SKM-1 (cell line): ENCODE measurements at regions not wholly inside any gene's neighbourhood (a gene's known extent, or its start where the extent isn't known, plus 50 kb on each side); places are given as distances from the start of the nearest gene placed in this dataset.

Experiments used
- DNase-seq: peaks from one replicate; lab custom pipeline; 2025; ENCODE audit not compliant: unreplicated experiment; lab: John Stamatoyannopoulos, UW

DNA sequence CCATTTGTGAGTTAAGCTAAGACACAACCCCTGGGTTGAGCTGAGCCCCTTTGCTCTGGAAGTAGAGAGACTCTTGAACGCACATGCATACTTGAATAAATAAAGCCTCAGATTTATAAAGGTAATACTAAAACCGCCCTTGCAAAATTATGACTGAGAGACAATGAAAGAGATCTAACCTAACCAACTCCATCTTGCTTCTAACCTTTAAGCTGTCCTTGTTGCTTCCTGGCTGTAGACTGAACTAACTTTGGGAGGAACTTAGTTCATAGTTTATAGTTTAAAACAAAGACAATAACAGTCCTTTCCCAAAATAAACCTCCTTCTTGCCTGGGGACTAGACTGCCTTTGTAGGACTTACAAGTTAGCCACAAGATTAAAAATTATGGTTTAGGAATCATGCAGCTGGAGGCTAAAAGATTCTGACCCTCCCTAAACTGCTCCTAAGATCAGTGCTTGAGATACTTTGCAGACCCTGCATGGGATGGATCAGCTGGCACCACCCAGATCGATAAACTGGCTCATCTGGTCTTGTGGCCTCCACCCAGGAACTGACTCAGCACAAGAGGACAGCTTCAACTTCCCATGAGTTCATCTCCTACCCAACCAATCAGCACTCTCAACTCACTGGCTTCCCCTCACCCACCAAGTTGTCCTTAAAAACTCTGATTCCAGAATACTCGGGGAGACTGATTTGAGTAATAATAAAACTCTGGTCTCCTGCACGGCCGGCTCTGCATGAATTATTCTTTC, 240.2 kb upstream of the SLC14A2 start:
- DNase-seq = no peak

GRCh38 chr18:45376193-45376592, 239.1 kb upstream of the SLC14A2 start:
- no peak for DNase-seq

DNA sequence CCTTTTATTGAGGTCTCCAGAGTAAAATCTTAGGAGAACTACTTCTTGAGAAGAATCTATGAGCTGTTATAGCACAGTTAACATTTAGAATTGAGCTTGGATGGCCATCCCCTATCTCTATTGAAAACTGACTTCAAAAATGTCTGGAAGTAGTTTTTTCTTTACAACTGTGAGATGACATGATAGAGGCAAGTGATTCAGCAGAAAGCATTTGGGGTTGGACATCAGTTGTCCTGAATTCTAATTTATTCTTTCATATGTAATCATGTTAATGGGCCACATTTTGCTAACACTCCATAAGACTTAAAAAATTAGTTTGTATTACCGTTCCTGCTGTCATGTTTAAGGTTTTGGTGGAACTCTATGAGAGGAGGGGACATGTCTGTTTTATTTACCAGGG, 237.0 kb upstream of the SLC14A2 start:
- no peak for DNase-seq

- no peak for DNase-seq
Measured at GRCh38 chr18:45378933-45379332, 236.3 kb upstream of the SLC14A2 start.

GRCh38 chr18:45379903-45380302, 235.4 kb upstream of the SLC14A2 start:
- DNase-seq = no peak

GRCh38 chr18:45381282-45381681, 234.0 kb upstream of the SLC14A2 start:
- no peak for DNase-seq

GRCh38 chr18:45383228-45383627, 232.0 kb upstream of the SLC14A2 start:
- DNase-seq = no peak

GRCh38 chr18:45384137-45384961, 230.9 kb upstream of the SLC14A2 start:
- DNase-seq = peak; percentile 50

GRCh38 chr18:45384962-45385315, 230.3 kb upstream of the SLC14A2 start:
- no peak for DNase-seq

DNA sequence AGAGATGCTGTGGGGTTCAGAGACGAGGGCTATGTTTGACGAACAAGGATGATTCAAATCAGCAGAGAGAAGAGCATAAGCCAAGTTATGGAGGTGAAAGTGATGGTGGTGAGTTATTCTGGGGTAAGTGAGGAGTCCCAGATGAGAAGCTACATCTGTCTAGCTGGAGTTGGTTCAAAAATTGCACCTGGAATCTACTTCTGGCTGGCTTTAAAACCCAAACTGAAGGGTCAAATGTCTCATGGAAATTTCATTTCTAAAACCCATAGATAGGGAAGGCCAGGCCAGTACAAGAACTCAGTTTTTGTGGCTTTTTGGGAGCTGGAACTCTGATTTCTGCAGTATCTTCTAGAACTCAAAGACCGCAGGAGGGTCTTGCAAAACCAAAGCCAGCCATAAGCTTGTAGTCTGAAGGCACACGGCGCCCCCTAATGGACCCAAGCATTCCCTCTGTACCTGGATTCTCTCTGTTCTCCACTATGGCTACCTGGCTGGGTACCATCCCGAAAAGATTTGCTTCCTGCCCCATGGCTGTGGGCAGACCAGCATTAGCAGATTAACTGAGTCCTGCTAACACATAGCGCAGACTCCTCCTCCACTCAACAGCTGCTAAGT, 229.1 kb upstream of the SLC14A2 start:
- peak; percentile 6 for DNase-seq

- no peak for DNase-seq
Measured at GRCh38 chr18:45387229-45387628, 228.0 kb upstream of the SLC14A2 start.

DNA sequence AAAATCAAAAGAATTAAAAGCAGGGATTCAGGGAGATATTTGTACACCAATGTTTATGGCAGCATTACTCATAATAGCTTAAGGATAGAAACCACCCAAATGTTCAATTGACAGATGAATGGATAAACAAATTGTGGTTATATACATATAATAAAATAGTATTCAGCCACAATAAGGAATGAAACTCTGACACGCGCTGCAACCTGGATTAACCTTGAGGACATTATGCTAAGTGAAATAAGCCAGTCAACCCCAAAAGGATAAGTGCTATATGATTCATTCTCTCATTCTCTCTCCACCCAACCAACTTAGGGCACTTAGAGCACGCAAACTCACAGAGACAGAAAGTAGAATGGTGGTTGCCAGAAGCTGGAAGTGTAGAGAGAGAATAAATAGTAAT, 216.8 kb upstream of the SLC14A2 start:
- DNase-seq = no peak

DNA sequence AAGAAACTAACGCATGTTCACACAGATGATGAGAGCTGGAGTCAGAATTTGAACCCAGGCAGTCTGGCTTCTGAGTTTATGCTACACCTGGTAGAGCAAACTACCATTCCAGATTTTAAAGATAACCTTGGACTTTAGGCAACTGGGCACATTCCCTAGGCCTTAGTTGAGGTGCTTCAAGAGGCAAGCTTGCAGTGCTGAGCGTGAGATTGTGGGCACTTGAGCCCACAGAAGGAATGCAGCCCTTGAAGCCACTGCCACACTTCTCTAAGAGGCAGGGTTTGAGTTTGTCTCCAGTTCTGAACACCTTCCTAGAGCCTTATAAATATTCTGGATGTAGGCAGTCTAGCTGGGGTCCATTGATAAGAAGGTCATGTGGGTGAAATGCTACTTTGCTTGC, 216.1 kb upstream of the SLC14A2 start:
- DNase-seq = no peak

GRCh38 chr18:45399643-45400042, 215.6 kb upstream of the SLC14A2 start:
- DNase-seq = no peak

- no peak for DNase-seq
Measured at GRCh38 chr18:45402485-45403056, 212.7 kb upstream of the SLC14A2 start.

GRCh38 chr18:45403341-45404049, 211.8 kb upstream of the SLC14A2 start:
- DNase-seq = no peak

DNA sequence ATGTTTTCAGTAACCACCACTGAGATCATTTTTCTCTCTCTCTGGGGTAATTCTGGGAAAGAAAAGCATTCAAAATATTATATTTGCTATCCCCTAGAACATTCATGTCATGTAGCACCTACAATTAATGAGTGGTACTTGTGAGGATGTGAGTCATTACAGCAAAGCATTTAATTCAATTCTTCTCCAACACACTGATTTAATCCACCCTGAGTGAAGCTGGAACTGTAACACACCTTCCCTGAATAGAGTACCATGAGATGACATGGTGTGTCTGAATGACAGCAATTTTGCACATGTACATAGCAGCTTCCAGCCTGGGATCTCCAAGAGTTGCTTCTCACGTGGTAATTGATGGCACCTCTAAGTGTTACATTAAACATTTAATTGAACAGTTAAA, 207.1 kb upstream of the SLC14A2 start:
- no peak for DNase-seq

DNA sequence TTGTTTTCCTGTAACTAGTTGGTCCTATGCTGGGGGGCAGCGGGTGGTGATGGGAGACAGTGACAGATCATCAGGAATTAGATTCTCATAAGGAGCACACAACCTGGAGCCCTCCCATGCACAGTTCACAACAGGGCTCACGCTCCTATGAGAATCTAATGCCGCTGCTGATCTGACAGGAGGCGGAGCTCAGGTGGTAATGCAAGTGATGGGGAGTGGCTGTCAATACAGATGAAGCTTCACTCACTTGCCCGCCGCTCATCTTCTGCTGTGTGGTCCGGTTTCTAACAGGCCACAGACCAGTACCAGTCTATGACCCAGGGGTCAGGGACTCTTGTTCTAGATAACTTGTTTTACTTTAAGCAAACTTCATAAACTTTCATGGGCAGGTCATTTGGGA, 205.3 kb upstream of the SLC14A2 start:
- no peak for DNase-seq

DNA sequence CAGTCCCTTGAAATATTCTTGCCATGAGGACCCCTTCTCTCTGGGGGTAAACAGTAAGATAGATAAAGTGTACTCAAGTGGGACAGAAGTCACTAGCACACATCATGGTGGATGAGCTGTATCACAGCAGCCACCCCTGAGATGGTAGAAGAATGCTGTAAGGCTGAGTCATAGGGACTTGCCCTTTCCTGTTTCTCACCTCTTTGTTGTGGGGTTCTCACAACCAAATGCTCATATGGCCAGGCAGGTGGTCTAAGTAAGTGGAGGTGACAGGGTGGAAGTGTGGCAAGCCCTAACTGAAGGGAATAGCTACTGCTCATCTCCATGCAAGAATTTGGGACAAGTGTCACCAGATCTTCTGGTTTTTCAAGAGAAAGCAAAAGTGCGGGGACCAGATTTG, 202.7 kb upstream of the SLC14A2 start:
- no peak for DNase-seq

DNA sequence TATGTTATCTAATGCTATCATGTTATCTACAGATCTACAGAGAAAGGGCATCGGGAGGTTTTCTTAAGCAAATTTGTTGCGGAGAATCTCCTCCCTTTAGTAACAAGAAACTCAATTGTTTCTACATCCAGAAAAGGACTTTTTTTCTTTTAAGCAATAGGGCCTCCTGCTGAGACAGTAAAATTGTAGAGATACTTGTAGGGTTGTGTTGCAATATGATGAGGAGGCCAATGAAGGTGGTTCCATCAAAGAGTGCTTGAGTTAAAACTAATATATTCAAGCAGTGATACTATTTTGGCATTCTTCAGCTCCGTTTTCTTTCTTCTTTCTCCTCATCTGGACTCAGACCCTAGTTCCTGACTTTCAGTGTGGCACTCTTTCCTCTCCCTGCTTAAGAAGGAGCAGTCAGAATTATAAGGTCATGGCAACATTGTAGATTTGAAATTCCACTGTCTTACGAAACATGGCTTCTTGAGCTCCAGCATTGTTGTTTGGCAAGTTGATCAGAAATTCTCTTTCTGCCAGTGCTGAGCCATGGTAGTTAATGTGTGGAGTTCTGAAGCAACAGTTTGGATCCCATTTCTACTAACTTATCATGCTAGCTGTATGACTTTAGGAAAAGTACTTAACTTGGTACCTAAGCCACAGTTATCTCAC, 202.0 kb upstream of the SLC14A2 start:
- no peak for DNase-seq

DNA sequence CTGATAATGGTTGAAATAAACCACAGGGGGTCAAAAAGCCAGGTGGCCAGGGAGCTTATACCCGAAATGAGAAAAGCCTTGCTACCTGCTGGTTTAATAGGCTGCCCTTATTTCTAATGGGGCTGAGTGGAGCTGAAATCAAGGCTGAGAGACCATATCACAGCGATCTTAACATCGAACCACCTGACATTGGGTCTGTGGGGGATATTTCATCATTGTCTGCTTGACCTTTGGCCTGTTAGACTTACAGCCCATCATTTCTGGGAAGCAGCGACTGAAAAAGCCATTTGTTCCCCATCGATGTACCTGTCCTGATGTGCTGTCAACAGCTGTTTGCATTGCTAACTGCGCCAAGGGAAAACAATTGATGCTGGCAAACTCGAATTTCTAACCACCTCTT, 199.7 kb upstream of the SLC14A2 start:
- DNase-seq = no peak
